Fibroblast of pulmonary artery (primary cell): ENCODE measurements at regions not wholly inside any gene's neighbourhood (a gene's known extent, or its start where the extent isn't known, plus 50 kb on each side); places are given as distances from the start of the nearest gene placed in this dataset.

ENCODE experiments used
- DNase-seq: peaks from one replicate; pipeline ENCODE4 v3.0.0-alpha.2; 2010; ENCODE audit warnings: low read depth
- H3K4me3 ChIP-seq: replicated peaks from 2 replicates; pipeline ENCODE4 v1.5.1; 2011; ENCODE audit warnings: low read depth, mild to moderate bottlenecking, control low read depth, low read length, moderate library complexity
- CTCF ChIP-seq: IDR thresholded peaks from 2 replicates; pipeline ENCODE4 v1.5.1; 2011; ENCODE audit warnings: mild to moderate bottlenecking, control low read depth, low read length, inconsistent platforms; ENCODE audit errors: missing control alignments

GRCh38 chr4:58665649-58666048, 1555.5 kb upstream of the IGFBP7 start:
- no peak overlapping the region for H3K4me3 ChIP-seq
- TF ChIP-seq CTCF = no peak
- no peak for DNase-seq

- no peak for DNase-seq
- H3K4me3 ChIP-seq = no peak overlapping the region
- no peak for TF ChIP-seq CTCF
These were observed 1548.5 kb upstream of the IGFBP7 start for GRCh38 chr4:58658701-58659100.

GRCh38 chr4:58653251-58653650, 1543.1 kb upstream of the IGFBP7 start:
- no peak for TF ChIP-seq CTCF
- H3K4me3 ChIP-seq = no peak overlapping the region
- no peak for DNase-seq

- DNase-seq = no peak
- TF ChIP-seq CTCF = no peak
- no peak overlapping the region for H3K4me3 ChIP-seq
These were observed 1539.0 kb upstream of the IGFBP7 start for GRCh38 chr4:58649226-58649625.

GRCh38 chr4:58646126-58646525, 1535.9 kb upstream of the IGFBP7 start:
- H3K4me3 ChIP-seq = no peak overlapping the region
- no peak for TF ChIP-seq CTCF
- no peak for DNase-seq

- no peak for DNase-seq
- TF ChIP-seq CTCF = no peak
These were observed 1534.4 kb upstream of the IGFBP7 start for GRCh38 chr4:58644549-58644948.

GRCh38 chr4:58636381-58636780, 1526.2 kb upstream of the IGFBP7 start:
- no peak overlapping the region for H3K4me3 ChIP-seq
- DNase-seq = no peak
- TF ChIP-seq CTCF = no peak

More at GRCh38 chr4:58644549-58644948, 1534.4 kb upstream of the IGFBP7 start:
- no peak overlapping the region for H3K4me3 ChIP-seq
